HG03159 (cell line): ENCODE measurements at regions not wholly inside any gene's neighbourhood (a gene's known extent, or its start where the extent isn't known, plus 50 kb on each side); places are given as distances from the start of the nearest gene placed in this dataset.
A peak's percentile ranks its signal among the peaks of the same experiment; 100 is the strongest.
"Not testable (repeated sequence)": the region's sequence is repeated elsewhere in the genome, so short reads cannot be mapped to it uniquely, and the experiment has no call there.

Experiments used
- ATAC-seq: cut with Tn5 transposase; IDR thresholded peaks from one replicate; pipeline ENCODE4 v1.9.1; 2021; ENCODE audit warnings: mild to moderate bottlenecking, moderate library complexity; ENCODE audit not compliant: unreplicated experiment

DNA sequence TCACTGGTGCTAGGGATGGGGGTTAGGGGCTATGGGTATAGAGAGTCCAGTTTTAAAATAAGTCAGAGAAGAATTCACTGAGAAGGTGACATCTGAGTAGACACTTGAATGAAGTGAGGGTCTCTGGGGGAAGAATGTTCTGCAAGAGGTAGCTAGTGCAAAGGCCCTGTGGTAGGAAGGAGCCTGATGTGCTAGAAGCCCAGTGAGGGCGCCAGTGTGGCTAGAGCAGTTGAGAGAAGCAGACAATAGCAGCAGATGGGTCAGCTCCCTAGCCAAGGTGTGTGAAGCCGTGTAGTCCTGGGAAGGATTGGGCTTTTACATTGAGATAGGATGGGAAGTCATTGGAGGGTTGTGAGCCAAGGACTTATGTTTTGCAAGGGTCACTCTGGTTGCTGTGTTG is 105.8 kb upstream of the PELI1 start:
- no peak for ATAC-seq

DNA sequence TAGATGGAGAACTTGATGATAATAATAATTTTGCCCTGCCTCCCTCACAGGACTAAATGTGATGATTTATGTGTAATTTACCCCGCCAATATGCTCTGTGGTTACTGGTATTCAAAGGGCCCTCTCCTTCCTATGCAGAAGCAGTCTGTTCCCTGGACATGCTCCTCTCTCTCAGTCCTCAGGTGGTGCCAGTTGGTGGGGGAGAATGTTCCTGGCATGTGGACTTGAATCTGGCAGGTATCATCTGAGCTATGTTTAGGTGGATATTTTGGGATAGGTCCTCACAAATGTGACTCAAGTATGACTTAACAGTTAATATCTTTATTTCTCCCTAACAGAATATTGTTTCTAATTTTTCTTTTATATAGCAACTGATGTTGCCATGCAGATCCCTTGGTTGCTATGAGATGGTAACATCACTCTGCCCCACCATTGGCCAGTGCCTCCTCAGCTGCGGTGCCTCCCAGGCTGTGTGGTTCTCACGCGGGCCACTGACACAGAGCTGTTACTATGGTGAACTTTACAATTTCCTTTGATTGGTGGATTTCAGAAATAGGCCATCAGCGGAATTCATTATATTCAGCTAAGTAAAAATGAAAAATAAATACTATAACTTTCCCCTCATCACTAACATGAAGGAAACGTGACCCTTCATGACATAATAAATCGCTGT is 106.7 kb upstream of the PELI1 start:
- ATAC-seq = no peak

DNA sequence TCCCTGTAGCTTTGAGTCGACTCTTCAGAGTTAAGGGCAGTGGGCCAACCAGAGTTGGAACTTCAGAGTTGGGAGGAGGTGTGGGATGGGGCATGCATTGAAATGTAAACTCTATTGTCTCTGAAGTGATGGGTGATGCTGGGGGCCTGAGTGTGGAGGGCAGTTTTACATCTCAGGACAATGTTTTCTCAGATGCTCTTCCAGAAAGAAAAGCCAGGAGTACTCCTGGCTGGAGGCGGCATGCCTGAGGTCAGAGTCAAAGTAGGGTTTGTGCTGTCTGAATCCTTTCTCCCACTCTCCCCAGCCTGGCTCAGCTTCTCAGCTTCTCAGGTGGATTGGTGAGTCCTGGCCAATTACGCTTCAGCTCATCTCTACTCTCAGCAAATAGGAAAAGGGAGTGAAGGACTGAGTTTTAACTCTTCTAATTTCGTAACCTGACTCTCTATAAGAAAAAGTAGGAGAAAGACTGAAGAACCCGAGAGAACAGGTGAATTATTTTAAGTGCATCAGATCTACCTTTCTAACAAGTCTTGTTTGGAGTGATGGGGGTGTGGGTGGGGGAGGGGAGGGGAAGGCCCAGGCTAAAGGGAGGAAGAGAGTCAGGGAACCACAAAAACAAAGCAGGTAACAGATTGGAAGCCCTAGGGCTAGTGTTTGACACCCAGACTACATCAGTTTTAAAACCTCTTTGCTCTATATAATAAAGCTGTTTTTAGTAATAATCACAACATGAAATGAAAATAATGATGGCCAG is 107.5 kb upstream of the PELI1 start:
- ATAC-seq = no peak

DNA sequence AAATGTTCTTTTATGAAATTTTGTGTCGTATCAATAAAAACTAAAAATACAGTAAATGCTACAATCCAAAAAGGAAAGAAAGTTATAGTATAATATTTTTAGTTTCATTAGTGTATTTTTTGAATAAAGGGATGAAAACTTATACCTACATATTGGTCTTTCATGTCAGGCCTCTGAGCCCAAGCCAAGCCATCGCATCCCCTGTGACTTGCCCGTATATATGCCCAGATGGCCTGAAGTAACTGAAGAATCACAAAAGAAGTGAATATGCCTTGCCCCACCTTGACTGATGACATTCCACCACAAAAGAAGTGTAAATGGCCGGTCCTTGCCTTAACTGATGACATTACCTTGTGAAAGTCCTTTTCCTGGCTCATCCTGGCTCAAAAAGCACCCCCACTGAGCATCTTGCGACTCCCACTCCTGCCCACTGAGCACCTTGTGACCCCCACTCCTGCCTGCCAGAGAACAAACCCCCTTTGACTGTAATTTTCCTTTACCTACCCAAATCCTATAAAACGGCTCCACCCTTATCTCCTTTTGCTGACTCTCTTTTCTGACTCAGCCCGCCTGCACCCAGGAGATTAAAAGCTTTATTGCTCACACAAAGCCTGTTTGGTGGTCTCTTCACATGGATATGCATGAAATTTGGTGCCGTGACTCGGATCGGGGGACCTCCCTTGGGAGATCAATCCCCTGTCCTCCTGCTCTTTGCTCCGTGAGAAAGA is 108.2 kb upstream of the PELI1 start:
- ATAC-seq = not testable (repeated sequence)

DNA sequence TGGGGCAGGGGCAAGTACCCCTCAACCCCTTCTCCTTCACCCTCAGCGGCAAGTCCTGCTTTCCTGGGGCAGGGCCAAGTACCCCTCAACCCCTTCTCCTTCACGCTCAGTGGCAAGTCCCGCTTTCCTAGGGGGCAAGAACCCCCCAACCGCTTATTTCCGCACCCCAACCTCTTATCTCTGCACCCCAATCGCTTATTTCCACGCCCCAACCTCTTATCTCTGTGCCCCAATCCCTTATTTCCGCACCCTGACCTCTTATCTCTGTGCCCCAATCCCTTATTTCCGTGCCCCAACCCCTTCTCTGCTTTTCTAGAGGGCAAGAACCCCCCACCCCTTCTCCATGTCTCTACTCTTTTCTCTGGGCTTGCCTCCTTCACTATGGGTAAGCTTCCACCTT is 109.2 kb upstream of the PELI1 start:
- not testable (repeated sequence) for ATAC-seq

DNA sequence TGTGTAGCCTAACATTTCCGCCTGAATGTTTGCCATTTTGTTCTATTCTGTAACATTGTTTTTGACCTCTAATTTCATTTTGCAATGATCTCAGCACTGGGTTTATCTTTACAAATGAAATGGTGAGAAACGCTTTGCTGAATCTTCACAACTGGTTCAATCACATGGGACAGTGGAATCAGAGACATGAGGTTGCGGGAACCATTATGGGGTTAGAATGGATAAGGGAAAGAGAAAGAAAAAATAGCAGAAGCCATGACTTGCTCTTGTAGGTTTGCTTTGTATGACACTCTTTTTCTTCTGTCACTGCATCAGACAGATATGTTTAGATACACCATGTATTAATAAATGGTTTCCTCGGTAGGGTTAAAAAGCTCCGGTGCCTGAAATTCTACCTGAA is 114.3 kb upstream of the PELI1 start:
- ATAC-seq = no peak

DNA sequence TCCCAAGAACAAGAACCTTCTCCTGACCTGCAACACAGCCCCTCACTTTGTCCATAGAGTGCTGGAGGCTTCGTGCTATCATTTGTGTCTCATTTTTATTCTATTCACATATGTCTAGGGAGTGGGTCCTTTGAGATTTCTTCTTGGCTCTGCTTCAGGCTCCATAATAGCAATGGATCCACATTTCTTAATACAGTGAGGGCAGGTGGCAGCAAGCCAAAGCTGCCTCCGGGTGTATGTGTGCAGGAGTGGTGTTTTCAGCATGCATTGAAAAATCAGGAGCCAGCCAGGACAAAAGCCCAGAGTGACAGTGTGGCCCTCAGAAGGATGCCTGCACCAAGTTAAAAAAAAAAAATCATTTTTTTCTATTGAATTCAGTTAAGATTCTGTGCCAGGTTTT is 115.1 kb upstream of the PELI1 start:
- no peak for ATAC-seq

DNA sequence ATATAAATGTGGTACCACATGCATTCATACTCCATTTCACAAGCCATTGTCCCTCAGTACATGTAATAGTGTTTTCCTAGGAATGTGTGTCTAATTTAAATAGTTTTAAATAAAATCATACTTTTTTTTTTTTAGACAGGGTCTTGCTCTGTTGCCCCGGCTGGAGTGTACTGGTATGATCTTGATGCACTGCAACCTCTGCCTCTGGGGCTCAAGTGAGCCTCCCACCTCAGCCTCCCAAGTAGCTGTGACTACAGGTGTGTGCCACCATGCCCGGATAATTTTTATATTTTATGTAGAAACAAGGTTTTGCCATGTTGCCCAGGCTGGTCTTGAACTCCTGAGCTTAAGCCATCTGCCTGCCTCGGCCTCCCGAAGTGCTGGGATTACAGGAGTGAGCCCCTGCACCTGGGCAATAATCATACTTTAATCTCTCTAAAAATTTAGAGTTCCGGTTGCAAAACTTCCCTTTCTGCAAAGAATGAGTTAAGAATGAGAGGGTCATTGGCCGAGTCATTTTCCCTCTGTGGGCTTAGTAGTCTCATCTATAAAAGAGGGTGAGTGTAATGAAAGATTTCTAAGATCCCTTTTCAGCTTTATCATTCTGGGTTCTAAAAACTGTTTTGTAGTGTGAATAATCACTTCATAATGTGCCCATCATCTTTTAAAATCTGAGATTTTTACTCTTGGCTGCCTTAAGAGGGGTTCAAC is 116.0 kb upstream of the PELI1 start:
- ATAC-seq = peak; percentile 9

DNA sequence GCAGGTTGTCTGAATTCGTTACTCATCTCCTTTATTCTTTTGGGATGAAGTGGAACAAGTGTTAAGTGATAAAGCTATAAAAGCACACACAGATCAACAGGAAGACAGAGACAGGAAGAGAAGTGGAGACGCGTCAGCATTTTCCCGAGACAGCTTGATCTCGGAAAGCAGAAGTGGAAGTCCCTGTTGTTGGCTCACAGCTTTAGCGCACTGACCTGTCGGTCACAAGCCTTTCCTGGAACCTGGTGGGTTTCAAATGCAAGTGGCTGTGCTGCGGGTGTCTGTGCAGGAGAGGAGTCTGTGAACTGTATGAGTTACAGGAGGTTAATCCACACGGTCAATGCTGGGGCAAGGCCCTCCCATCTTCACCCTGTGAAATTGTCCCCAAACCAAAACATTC is 116.6 kb upstream of the PELI1 start:
- ATAC-seq = peak; percentile 92

DNA sequence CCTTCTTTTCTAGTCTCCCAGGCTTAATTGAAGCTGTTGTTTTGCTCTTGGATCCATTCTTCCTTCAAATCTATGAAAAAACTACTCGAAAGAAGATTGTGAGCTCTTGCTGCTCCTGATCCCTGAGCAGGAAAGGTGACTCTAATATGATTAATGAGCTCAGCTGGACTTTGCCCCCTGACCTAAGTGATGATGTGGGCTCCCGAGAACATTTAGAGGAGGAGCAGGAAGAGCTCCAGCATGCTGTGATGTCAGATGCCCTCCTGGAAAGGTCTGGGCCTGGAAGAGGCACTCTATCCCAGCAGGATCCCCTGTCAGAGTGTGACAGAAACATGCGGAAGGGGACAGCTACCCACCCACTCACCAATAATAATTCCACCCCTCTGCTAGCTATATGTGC is 117.9 kb upstream of the PELI1 start:
- ATAC-seq = no peak

DNA sequence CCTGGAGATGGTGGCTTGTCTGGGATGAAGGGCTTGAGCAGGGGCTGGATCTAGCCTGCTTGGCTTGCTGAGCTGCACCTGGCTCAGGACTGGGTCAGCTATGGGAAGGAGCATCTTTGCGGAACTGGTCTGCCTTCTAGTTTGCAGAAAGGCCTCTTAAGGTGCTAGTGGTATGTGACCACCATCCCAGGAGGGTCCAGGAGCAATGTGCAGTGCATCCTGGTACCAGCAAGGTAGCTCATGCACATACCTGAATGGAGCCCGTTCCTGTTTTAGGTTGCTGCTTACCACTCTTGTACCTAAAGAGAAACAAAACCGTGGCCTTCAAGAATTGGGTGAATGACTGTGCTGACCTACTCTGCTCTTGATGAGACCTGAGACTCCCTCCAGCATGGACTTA is 118.6 kb upstream of the PELI1 start:
- ATAC-seq = no peak

DNA sequence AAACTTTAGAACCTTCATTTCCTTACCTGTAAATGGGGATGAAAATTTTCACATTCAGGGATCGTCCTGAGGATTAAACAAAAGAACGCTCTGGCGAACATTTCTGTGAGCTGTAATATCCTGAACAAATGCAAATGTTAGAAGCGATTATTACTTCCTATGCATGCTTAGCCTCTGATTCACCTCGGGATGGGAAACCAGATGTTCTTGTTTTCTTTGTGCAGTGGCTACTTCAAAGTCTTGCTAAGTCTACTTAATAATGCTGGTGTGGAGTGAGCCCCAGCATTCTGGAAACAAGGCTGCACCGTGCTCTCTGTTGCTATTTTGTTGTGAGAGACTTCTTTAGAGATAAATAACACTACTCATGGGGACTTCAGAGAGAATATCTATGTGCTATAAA is 119.1 kb upstream of the PELI1 start:
- no peak for ATAC-seq

DNA sequence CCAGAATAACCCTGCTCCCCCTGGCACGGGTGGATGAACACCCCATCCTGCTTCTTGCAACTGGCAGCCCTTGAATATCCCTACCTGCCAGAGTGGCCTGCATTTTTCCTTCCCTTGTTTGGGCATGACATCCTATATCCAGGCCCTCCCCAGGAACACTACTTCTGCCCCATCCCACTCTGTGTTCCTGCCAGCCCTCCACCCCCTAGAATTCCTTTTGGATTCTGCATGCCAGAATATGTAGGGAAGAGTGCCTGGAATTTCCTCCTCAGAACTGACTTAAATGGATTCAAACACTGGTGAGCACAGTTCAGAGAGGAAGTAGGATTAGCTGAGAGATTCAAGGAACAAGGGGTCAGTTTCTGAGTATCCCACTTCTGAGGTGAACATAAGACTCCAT is 123.5 kb upstream of the PELI1 start:
- no peak for ATAC-seq

DNA sequence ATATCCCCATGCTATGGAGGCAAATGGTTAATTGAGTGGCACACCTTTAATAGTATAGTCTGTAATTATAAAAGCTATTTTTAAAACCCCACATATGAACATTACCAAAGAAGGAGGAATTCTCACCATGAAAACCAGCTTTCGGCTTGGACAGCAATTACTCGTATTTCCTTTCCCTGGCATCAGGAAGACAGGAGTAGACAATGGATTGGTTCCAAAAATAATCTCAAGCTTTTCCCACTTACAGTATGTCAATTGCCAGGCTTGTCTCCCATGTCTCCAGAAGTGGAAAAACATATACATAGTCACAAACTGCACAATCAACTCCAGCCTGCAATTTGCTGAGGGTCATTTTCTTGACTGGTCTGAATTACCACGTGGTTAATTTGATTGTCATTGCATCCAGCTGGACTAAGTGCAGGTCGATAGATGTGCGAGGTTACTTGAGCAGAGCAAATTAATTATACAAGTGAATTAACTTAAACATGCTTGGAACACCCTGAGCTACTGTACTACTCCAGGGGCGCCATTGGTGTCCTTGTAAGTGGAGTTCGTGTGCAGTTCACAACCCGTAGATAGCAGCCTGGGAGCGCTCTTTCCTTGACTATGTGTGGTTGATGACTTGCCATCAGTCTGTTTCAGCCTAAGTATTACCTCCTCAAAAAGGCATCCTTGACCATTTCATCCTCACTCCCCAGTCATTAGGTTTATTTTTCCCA is 124.3 kb upstream of the PELI1 start:
- no peak for ATAC-seq

DNA sequence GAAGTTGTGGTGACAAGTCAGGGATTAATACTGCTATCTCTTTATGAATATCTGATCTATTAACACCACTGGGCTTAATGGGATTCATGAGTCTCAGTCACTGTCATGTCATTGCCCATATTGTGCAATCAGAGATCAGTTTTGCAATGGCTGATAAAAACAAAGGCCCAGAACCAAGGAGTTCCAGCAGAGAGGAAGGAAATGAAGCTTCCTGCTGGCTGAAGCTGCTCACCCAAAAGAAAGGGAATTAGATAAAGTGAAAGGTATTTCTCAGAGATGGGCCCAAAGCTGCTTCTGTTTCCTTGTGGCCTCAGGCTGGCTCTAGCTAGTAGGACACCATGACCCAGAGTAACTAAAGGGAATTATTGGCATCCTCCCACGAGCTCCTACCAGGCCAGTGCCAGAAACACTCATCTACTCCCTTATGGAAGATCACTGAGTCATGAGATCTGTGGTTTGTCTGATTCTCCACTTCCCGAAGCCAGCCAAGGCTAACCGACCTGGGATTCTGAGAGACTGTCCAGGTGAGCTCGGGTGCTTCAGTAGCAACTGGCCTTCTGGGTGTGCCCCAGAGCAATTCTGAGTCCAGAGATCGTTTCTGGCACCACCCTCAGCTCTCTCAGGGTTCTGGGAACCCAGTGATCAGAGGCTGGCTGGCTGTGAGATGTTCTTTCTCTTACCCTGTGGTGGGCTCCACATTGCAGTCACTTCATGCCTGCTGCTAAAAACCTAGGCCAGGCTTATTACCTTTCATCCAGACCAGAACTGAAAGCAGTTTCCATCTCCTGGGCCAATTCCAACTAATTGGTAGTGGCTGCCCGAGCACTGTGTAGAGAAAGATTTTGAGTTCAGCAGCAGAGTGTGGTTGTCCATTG is 129.5 kb upstream of the PELI1 start:
- ATAC-seq = no peak

DNA sequence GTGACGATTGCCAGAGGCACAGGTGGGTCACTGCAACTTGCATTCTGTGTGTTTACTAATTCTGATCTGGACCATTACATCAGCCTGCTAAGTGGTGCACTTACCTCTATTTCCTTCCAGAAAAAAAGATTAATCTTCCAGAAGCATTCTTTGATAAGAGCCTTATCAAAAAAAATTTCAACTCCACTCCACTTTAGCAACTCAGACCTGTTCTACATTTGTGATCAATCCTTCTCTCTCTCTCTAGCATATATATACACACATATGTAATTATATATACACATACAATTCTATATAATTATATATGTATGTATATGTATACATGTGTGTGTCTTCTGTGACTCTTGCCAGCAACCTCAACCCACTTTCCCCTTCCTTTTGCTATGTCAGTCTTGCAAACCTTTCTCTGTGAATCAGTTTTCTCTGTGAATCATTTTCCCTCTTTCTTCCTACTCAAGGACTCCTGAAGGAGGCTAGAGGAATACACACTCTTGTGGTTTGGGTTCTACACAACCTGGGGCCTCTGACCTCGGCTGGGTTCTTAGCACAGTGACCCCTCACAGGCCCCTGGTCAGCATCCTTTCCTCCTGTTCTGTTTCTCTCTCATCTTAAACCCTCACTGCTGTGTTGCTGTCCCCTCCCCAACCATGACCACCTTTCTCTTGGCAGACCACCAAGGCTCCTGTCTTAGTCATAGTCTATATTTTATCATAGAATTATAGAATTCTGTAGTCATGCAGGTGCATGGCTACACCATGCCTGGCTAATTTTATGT is 130.4 kb upstream of the PELI1 start:
- ATAC-seq = no peak

DNA sequence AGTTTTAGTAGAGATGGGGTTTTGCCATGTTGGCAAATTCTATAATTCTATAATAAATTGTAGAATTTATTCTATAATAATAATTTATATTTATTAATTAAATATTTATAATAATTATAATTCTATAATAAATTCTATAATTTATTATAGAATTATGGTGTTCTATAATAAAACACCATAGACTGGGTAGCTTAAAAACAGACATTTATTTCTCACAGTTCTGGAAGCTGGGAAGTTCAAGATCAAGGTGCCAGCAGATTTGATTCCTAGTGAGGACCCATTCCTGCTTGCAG is 130.9 kb upstream of the PELI1 start:
- no peak for ATAC-seq

DNA sequence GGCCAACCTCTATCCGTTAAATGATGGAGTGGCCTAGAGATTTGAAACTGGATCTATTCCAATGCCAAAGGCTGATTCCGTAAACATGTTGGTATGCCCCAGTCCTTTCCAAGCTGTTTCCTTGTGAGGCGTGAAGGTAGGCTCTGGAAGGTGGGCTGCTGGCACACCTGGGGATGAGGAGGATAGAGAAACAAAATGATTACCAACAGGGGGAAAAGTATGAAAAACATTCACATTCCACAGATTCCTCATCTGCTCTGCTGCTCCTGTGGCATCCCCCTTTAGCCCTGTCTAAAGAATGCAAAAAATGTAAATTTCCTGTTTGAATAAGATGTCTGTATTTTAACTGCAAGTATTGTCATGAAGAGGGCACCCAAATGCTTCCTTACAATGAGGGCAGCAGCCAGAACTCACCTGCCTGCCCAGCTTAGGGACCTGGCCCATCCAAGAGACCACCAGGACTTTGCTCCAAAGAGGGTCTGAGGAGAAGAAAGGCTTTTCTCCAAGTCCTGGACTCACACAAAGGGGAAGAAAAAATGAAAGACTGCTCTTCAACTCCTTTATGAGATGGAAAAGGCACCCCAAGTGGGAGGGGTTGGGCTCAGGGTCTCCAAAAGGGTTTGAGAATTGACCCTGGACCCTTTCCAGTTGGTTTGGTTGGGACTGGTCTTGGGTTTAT is 132.3 kb upstream of the PELI1 start:
- ATAC-seq = no peak
